ENCODE measurements at regions not wholly inside any gene's neighbourhood (a gene's known extent, or its start where the extent isn't known, plus 50 kb on each side); places are given as distances from the start of the nearest gene placed in this dataset.
A peak's percentile ranks its signal among the peaks of the same experiment; 100 is the strongest.
"Not testable (repeated sequence)": the region's sequence is repeated elsewhere in the genome, so short reads cannot be mapped to it uniquely, and the experiment has no call there.

DNA sequence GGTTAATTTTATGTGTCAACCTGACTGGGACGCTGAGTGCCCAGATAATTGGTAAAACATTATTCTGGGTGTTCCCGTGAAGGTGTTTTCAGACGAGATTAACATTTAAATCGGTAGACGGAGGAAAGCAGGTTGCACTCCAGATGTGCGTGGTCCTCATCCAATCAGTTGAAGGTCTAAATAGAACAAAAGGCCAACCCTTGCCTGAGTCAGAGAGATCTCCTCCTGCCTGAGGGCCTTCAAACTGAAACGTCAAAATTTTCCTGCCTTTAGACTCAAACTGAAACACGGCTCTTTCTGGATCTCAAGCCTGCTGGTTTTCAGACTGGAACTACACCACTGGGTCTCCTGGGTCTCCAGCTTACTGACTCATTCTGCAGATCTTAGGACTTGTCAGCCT is 70.9 kb downstream of the NPIPA5 start:
- not testable (repeated sequence) for DNase-seq

DNA sequence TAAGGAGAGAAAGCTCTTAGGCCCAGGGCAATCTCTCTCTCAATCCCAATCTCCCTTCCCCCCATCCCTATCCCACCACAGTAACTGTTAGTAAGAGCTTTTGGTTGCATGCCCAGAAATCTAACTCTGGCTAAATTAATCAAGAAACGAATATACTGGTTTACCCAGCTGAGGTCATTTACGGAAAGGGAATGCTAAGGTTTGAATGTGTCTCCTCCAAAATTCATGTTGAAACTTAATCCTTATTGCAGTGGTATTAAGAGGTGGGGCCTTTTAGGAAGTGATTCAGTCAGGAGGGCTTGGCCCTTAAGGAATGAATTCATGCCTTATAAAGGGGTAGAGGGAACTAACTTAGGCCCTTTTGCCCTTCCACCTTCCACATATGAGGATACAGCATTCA is 72.2 kb downstream of the NPIPA5 start:
- not testable (repeated sequence) for DNase-seq

GRCh38 chr16:15303667-15304324 is 74.3 kb downstream of the NPIPA5 start:
- not testable (repeated sequence) for DNase-seq

DNA sequence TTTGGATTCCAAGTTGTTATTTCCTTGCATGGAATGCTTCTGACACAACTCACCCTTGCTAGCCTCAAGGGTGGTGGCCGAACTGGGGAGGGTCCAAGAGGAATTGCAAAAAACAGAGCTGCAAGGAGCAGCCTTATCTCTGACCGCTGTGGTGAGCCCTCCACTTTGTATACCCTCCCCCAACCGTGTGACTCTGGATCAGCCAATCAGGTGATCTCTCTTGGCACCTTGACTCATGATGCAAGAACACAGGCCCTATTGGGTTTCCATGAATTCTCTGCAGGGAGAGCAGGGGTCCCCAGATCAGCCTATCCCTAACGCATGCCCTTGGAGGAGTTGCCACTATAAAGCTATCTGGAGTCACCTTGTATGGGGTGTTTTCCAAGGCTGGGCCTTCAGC is 81.0 kb downstream of the NPIPA5 start:
- not testable (repeated sequence) for DNase-seq

DNA sequence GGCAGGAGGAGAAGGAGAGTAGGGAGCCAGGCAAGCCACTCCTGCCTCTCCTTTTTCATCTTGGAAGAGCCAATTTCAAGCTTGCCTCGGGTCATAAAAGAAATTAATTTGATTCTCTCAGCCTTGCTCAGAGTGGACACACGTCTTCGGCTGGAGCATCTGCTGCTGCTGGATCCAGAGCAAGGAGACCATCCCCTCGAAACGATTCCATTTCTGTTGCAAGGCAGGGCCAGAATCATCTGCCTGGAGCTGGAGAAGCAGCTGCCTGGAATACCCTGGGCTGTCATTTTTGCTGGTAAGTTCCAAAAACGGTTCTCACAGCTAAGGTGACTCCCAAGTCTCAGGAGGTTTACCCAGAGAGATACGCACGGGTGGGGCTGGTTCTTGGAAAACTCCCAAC is 103.3 kb downstream of the NPIPA5 start:
- not testable (repeated sequence) for DNase-seq

- DNase-seq = not testable (repeated sequence)
Measured at GRCh38 chr16:15273964-15274363, 104.1 kb downstream of the NPIPA5 start.

GRCh38 chr16:15266941-15267340 is 111.2 kb downstream of the NPIPA5 start:
- DNase-seq = not testable (repeated sequence)

GRCh38 chr16:15262212-15262611 is 115.9 kb downstream of the NPIPA5 start:
- DNase-seq = not testable (repeated sequence)

GRCh38 chr16:15247971-15248370 is 130.1 kb downstream of the NPIPA5 start:
- not testable (repeated sequence) for DNase-seq

DNA sequence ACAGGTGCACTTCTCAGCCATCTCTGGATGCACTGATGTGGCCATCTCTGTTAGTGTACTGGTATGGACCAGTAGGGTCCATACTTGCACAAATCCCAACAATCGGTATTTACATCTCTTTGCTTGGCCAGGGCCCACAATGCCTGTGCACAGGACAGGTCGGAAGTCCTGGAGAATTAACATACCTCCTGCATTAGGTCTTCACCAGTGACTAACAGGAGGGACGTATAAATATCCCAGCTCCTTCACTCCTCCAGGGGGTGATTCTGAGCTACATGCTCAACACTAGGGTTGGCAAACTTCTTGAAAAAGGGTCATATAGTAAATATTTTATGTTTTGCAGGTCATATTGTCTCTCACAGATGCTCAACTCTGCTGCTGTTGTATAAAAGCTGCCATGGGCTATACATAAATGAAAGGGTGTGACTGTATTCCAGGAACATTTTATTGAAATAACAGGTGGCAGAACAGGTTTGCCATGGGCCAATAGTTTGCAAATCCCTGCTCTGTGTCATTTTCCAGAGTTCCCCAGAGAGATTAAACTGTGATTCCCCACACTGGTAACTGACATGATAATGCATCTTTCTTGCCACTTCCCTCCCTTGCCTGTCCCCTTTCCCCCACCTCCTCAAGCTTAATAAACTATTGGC is 141.3 kb downstream of the NPIPA5 start:
- not testable (repeated sequence) for DNase-seq

GRCh38 chr16:15235140-15235539 is 141.1 kb upstream of the RRN3 start:
- DNase-seq = not testable (repeated sequence)

DNA sequence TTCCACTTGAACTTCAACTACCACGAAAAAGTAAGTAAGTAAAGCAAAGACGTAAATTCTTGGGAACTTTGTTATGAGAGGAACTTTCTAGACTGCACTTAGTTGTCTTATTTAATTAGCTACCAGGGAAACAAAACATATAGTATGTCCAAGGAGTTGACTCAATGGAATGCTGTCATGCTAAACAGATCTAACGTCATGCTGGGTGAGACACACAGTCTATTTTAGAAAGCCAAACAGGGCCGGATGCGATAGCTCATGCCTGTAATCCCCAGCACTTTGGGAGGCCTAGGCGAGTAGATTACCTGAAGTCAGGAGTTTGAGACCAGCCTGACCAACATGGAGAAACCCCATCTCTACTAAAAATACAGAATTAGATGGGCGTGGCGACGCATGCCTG is 140.6 kb upstream of the RRN3 start:
- not testable (repeated sequence) for DNase-seq

- DNase-seq = not testable (repeated sequence)
Measured at GRCh38 chr16:15230432-15230831, 136.4 kb upstream of the RRN3 start.

DNA sequence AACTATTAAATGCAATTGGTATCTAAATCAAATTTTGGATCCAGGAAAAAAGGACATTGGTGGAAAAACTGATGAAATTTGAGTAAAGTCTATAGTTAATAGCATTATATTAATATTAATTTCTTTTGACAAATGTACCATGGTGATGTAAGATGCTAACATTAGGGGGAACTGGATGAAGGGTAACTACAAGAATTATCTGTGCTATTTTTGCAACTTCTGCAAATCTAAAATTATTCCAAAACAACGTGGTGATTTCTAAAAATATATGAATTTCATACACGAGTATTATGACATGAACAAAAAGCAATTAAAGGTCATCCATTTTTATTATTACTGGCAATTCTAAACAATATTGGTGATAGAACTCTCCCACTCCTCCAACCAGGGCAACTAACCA is 135.6 kb upstream of the RRN3 start:
- DNase-seq = not testable (repeated sequence)

DNA sequence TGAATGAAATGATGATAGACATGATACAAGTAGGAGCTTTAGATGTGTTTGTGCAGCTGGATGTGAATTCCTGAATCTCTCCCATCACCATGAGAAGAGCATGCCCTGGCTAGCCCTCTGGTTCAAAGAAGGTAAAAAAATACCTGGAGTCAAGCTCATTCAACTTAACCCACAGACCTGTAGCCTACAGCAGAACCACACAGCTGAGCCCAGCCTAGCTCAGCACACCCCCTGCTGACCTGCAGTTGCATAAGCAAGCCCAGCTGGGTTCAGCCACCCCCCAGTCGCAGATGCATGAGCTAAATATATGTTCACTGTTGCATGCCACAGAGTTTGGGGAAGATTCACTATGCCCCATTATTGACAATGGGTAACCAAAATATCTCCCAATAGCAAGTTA is 130.6 kb upstream of the RRN3 start:
- not testable (repeated sequence) for DNase-seq

DNA sequence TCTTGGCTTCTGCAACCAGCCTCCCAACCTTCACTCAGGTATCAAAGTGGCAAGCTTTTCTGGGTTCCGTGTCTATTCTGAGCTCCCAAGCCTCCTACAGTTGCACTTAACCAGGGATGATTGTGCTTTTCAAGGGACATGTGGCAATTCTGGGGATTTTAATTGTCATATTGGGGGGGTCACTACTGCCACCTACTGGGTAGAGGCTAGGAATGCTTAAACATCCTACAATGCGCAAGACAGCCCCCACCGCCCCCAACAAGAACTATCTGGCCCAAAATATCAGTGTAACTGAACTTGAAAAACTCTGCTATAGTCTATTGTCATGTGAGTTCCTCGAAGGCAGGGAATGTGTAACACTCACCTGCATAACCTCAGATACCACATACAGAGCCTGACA is 129.3 kb upstream of the RRN3 start:
- DNase-seq = not testable (repeated sequence)

- DNase-seq = peak in 1 of 3 experiments; percentile 47
Measured at GRCh38 chr16:15219679-15220615, 125.9 kb upstream of the RRN3 start.

GRCh38 chr16:15218856-15219500 is 124.9 kb upstream of the RRN3 start:
- not testable (repeated sequence) for DNase-seq

DNA sequence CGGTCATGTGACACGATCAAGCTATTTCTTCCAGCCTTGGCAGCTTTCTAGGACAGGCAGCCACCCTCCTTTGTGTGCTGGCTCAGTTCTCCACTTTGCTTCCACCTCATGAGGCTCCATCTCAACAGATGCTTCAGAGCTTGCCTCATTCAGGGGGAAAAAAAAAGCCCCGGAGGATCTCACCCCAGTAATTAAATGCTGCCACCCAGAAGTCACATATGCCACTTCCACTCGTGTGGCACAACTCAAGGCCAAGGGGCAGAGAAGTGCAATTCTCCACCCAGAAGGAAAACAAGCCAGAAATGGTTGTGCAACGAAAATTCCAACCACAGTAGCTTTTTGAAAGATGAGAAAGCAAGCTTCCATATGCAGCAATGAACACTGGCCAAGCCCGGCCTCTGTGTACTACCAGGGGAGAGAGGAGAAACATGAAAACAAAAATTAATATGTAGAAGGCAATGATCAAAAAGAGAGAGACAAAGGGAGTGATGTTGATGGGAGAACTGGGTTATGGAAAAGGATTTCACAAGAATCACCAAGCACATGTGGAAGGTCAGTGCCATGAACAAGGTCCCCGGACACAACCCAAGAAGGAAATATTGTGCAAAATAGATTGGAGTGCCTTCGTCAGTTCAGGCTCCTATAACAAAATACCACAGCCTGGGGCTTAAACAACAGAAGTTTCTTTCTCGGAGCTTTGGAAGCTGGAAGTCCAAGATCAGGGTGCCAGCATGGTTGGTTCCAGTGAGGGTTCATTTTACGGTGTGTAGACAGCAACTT is 113.3 kb upstream of the RRN3 start:
- DNase-seq = not testable (repeated sequence)

DNA sequence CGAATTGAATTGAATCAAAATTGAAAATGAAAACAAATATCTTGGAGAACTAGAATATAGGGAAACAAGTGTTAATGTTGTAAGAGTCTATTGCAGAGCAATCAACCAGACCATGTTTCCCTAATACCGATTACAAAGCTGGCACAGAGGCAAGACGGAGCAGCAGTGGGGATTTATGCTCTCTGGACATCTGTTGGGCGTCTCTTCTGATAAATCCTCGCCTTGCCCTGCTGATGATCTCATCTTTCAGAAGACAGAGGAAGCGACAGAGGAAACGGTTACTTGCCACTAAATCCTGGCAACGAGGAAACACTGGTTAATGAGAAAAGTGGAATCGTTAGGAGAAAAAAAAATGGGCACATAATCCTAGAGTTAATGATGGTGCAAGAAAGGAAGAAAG is 112.4 kb upstream of the RRN3 start:
- DNase-seq = not testable (repeated sequence)

GRCh38 chr16:15205939-15206338 is 111.9 kb upstream of the RRN3 start:
- DNase-seq = not testable (repeated sequence)

GRCh38 chr16:15204571-15204970 is 110.5 kb upstream of the RRN3 start:
- DNase-seq = not testable (repeated sequence)
